ENCODE measurements at regions not wholly inside any gene's neighbourhood (a gene's known extent, or its start where the extent isn't known, plus 50 kb on each side); places are given as distances from the start of the nearest gene placed in this dataset.

DNA sequence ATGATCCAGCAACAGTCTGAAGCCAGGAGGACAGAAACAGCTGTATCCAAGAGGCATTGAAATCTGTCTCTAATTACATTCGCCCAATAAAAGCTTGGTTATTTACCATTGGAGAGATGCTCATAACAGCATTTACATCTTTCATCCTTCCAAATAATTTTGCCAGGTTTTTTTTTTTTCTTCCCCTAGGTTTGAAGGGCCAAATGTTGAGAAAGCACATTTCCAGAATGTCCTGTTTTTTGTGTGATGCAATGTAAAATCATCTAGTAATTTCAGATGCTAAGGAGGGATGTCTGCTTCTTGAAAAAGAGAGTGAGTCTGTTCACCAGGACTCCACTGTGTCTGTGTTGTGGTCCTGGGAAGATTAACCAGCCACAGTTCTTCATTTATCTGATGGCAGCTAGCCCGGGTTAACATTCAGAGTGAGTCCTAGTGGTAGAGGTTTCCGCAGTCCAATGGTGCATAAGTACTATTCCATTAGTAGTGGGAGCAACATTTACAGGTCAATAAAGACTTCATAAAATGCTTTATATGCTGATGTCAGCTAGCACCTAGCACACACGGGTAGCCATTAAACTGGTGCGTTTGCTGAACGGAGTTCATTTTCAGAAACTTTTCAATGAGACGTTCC is 406.8 kb downstream of the STIM2 start:
- no peak for TF ChIP-seq JUND (IDR thresholded peaks at IDR 0.05; ENCODE audit: low read depth)
- DNase-seq (ENCODE audit: low read depth in 1 of 2, low spot score in 1 of 2), result no peak
- in situ Hi-C loops (cut with HindIII; ENCODE audit: low pct_unique_long_range_greater_than_20kb, low sequenced_read_pairs), result no loop called here

DNA sequence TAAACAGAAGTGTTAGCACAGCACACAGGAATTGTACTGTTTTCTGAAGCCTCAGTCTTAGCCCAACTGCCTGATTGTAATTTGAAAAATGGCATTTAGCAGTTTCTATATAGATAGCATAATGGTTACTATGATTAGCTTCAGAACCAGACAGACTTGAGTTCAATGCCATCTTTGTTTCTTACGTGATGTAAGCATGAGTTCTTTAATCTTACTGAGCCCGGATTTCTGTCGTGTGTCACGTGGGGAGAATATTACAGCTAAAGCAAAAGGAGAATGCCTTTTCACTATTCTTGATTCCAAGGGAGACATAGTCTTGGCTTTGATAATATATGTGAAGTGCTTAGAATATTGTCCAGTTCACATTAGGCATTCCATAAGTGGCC is 407.3 kb downstream of the STIM2 start:
- no peak for TF ChIP-seq JUND (IDR thresholded peaks at IDR 0.05; ENCODE audit: low read depth)
- no peak for DNase-seq (ENCODE audit: low read depth in 1 of 2, low spot score in 1 of 2)
- in situ Hi-C loops (cut with HindIII; ENCODE audit: low pct_unique_long_range_greater_than_20kb, low sequenced_read_pairs), result no loop called here

DNA sequence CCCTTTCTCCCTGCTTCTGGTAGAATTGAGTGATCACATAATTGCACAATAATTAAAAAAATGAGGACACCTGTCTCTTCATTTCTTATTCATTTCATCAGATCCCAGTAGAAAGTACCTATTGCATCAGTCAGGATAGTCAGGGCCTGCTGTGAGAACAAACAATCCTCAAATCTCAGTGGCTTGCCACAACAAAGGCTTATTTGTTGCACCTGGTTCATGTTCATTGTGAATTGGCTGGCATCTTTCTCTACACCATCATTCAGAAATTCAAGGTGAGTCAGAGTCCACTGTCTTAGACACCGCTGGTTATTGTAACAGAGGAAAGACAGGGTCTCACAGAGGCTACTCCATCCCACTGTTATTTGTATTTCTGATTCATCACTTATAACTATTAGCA is 409.8 kb downstream of the STIM2 start:
- in situ Hi-C loops (cut with HindIII; ENCODE audit: low pct_unique_long_range_greater_than_20kb, low sequenced_read_pairs), result no loop called here
- TF ChIP-seq JUND (IDR thresholded peaks at IDR 0.05; ENCODE audit: low read depth), result no peak
- DNase-seq (ENCODE audit: low read depth in 1 of 2, low spot score in 1 of 2), result no peak

DNA sequence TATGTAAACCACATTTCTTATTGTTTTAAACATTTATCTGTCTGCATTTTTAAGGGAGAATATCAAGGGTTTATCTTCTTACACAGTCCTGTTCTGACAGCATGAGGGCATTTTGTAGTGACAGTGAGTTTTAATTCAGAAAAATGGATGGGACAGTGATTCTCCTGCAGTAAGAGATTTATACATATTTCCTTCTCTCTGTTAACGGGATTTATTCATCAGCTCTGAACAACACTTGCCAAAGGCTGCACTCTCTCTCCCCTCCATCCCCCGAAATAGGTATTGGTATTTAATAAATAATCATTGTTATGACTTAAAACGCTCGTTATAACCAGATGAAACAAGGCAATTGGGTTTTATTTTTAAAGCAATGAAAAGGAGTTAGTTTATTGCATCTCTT is 410.9 kb downstream of the STIM2 start:
- in situ Hi-C loops (cut with HindIII; ENCODE audit: low pct_unique_long_range_greater_than_20kb, low sequenced_read_pairs), result no loop called here
- no peak for TF ChIP-seq JUND (IDR thresholded peaks at IDR 0.05; ENCODE audit: low read depth)
- DNase-seq (ENCODE audit: low read depth in 1 of 2, low spot score in 1 of 2), result no peak

DNA sequence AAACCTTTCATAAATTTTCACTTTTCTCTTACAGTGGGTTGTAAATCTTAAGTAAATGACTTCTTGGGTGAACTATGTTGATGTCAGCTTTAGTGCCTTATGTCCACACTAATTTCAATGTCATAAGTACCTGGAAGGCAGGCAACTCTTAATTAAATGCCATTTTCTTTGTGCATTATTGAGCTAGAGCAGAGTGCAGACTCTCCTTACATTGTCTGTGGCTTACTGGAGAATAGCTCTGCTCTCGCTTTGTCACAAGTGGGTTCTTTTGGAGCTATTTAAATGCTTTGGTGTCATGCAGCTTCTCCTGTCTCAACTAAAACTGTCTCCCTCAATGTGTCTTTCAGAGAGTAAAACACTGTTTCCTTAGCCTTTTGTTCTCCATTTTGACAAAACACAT is 411.6 kb downstream of the STIM2 start:
- in situ Hi-C loops (cut with HindIII; ENCODE audit: low pct_unique_long_range_greater_than_20kb, low sequenced_read_pairs), result no loop called here
- no peak for TF ChIP-seq JUND (IDR thresholded peaks at IDR 0.05; ENCODE audit: low read depth)
- DNase-seq (ENCODE audit: low read depth in 1 of 2, low spot score in 1 of 2), result no peak

DNA sequence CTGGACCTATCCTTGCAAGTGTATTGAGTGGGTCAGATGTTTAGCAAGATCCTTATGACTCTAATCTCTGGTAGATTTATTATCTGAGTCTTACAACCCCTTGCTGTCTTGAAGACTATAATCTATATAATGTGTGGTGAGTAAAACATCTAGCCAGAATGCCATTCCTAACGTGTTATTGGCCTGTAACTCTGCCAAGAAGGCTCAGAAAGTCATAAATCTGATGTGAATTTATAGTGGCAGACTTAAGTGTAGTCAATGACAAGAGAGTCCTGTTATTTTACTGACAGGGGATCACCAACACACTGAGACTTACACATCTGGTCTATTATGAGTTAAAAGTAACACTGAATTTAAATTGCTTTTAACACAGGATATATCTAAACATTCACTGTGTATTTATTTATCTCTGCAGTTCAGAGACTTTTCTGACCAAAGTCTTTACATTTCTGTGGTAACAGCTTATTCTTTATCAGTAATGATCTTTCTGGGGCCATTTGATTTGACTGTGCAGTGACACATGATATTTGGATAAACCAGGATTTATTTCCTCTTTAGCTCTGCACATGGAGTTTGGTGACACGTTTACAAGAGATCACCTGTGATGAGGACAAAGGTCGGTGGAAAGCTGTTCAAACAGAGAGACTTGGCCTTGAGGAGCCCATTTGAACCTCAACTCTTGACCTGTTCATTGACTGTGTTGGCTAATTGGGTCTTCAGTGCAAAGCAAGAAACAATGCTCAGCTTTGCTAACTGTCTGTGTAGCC is 415.8 kb downstream of the STIM2 start:
- no peak for DNase-seq (ENCODE audit: low read depth in 1 of 2, low spot score in 1 of 2)
- in situ Hi-C loops (cut with HindIII; ENCODE audit: low pct_unique_long_range_greater_than_20kb, low sequenced_read_pairs), result no loop called here
- TF ChIP-seq JUND (IDR thresholded peaks at IDR 0.05; ENCODE audit: low read depth), result no peak

DNA sequence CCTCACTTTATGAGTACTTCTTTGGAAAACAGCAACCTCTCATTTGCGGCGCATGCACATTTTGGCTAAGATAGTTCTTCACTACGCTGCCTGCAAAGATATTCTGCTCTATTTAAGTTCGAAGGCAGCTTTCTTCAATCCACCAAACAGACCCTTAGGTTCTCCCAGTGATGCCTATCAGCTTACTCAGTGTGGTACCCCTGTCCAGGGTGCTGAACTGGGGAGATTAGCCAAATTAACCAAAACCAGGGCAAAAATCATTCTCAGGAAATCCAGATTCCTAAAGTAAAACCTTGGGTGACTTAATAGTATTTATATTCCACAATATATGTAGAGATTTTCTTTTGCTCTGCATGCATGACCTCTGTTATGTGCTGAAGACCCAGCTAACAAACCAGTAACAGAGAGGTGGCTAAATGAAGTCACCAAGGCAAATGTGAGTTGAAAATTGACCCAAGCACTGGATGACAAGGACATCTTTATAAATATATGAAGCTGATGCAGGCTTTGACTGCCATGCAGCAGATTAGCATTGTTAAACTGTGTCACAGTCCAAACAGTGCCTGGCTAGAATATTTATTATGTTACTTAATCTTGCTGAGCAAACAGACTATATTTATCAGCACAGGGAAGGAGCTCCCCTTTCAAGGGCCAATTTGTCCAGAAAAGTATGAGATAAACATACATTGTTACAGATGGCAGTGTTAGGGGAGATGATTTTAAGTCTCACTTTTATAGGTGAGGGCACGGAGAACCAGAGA is 418.2 kb downstream of the STIM2 start:
- no peak for TF ChIP-seq JUND (IDR thresholded peaks at IDR 0.05; ENCODE audit: low read depth)
- in situ Hi-C loops (cut with HindIII; ENCODE audit: low pct_unique_long_range_greater_than_20kb, low sequenced_read_pairs), result no loop called here
- DNase-seq (ENCODE audit: low read depth in 1 of 2, low spot score in 1 of 2), result peak; percentile 1 to 36

DNA sequence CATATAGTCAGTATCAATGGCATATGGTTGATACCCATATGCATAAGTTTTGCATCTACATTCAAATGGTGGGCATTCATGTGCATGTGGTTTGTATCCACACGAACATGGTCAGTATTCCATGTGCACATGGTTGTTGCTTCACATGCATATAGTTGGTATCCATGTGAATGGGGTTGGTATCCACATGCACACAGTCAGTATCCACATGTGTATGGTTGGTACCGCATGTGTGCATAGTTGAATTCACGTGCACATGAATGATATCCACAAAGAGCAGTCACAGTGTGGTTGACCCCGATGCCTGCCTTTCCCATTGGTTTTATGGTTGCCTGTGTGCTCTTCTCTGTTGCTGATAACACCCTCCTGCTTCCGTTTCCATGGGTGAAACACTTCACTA is 427.9 kb downstream of the STIM2 start:
- DNase-seq (ENCODE audit: low read depth in 1 of 2, low spot score in 1 of 2), result no peak
- no peak for TF ChIP-seq JUND (IDR thresholded peaks at IDR 0.05; ENCODE audit: low read depth)
- in situ Hi-C loops (cut with HindIII; ENCODE audit: low pct_unique_long_range_greater_than_20kb, low sequenced_read_pairs), result no loop called here

DNA sequence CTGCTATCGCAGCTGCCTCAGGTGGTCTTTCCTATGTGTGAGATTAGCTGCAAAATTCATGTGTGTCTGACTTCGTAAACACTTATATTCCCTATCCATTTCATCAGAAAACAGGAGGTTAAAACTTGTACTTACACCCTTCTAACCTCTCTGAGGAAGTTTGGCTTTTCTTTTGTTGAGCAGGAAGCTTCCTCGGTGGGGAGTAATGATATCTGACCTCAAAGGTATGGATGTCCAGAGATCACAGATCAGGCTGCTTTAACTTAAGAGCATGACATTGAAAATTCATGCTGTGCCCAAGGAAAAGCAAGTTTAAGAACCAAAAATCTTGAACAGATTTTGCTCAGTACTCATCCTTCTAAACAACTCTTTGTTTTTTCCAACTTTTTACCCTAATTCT is 429.1 kb downstream of the STIM2 start:
- in situ Hi-C loops (cut with HindIII; ENCODE audit: low pct_unique_long_range_greater_than_20kb, low sequenced_read_pairs), result no loop called here
- DNase-seq (ENCODE audit: low read depth in 1 of 2, low spot score in 1 of 2), result no peak
- TF ChIP-seq JUND (IDR thresholded peaks at IDR 0.05; ENCODE audit: low read depth), result no peak

DNA sequence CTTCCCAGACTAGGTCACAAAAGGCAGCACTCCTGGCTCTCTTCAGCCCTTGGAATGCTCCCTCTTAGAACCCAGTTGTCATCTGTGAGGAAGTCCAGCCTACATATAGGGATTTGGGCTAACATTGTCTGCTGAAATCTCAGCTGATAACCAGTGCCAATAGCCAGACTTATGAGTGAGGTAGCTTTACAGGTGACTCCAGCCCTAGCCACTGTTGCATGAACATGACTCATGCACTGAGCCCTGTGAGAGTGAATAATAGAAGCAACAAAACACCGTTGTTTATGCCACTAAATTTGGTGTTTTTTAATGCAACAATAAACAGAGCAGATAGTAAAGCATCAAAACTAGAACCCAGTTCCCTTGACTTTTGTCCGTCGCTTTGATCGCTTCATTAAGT is 433.2 kb downstream of the STIM2 start:
- in situ Hi-C loops (cut with HindIII; ENCODE audit: low pct_unique_long_range_greater_than_20kb, low sequenced_read_pairs), result no loop called here
- TF ChIP-seq JUND (IDR thresholded peaks at IDR 0.05; ENCODE audit: low read depth), result no peak
- no peak for DNase-seq (ENCODE audit: low read depth in 1 of 2, low spot score in 1 of 2)

DNA sequence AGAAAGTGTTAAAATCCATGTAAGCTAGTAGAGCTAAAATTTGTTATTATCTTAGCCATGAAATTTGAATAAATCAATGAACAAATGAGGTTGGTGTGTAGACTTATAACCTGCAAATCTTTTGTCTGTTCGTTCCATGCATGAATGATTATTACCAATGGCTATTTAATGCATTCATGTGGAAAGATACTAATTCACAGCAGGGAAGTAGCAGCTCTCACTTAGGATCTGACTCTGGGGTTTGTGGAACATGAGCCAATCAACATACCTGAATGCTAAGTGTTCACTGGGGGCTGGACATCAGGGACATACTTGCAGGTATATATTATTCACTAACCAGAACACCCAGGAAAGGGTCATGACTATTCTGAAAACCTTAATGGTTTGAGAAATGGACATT is 444.1 kb downstream of the STIM2 start:
- in situ Hi-C loops (cut with HindIII; ENCODE audit: low pct_unique_long_range_greater_than_20kb, low sequenced_read_pairs), result no loop called here
- DNase-seq (ENCODE audit: low read depth in 1 of 2, low spot score in 1 of 2), result no peak
- TF ChIP-seq JUND (IDR thresholded peaks at IDR 0.05; ENCODE audit: low read depth), result no peak

DNA sequence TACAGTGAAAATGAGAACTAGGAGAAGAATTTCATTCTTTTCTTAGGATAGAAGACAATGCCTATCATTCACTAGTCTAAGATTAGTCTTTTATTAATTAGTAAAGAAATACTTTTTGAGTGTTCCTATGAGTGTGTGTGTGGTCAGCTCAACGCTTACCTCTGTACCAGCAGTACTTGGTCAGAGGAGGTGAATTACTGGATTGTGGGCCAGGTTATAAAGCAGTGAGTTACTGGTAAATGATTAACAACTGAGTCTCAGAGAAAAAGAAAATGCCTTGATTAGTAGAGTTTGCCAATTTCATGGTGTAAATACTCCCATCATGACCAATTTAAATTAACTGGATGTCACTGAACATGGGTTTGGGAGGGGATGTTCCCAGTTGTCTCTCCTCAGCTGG is 444.6 kb downstream of the STIM2 start:
- in situ Hi-C loops (cut with HindIII; ENCODE audit: low pct_unique_long_range_greater_than_20kb, low sequenced_read_pairs), result no loop called here
- no peak for DNase-seq (ENCODE audit: low read depth in 1 of 2, low spot score in 1 of 2)
- TF ChIP-seq JUND (IDR thresholded peaks at IDR 0.05; ENCODE audit: low read depth), result no peak

DNA sequence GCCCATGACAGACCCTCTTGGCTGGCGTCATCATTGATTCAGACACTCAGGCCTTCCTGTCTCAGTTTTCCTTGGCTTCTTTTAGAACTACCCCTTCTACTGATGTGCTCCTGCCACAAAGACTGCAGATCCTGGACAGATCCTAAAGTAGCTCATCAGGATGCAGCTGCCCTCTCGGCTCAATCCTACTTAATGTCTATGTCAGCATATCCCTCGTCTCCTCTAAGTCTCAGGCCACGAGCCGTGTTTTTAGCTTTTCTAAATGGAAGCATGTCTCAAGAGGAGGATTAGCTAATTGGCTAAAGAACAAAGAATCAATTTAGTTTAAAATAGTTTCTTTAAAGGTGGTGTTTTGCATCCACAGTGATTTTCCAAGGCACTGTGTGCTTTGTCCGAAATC is 447.7 kb downstream of the STIM2 start:
- DNase-seq (ENCODE audit: low read depth in 1 of 2, low spot score in 1 of 2), result no peak
- in situ Hi-C loops (cut with HindIII; ENCODE audit: low pct_unique_long_range_greater_than_20kb, low sequenced_read_pairs), result no loop called here
- no peak for TF ChIP-seq JUND (IDR thresholded peaks at IDR 0.05; ENCODE audit: low read depth)
